ENCODE measurements at regions not wholly inside any gene's neighbourhood (a gene's known extent, or its start where the extent isn't known, plus 50 kb on each side); places are given as distances from the start of the nearest gene placed in this dataset.
"Not testable (repeated sequence)": the region's sequence is repeated elsewhere in the genome, so short reads cannot be mapped to it uniquely, and the experiment has no call there.

- CTCF ChIA-PET; BruUV-seq (replicated peaks): not testable (repeated sequence)
Observed at GRCh38 chr22:16146916-16147315, 445.7 kb downstream of the CCT8L2 start.

GRCh38 chr22:16177287-16177686 lies 415.3 kb downstream of the CCT8L2 start:
- CTCF ChIA-PET; H3K27ac ChIP-seq (ENCODE audit: low read depth, low read length, poor library complexity, severe bottlenecking); intact Hi-C loops (cut with micrococcal nuclease; ENCODE audit: unreplicated experiment); POLR2A ChIA-PET (ENCODE audit: low non-redundant PET); DNase-seq (ENCODE audit: low spot score); H3K36me3 ChIP-seq (ENCODE audit: insufficient read depth, low read length, poor library complexity, severe bottlenecking); H3K4me1 ChIP-seq (ENCODE audit: insufficient read depth, low read length, poor library complexity, severe bottlenecking); H3K9me3 ChIP-seq (ENCODE audit: low read depth, low read length, poor library complexity, severe bottlenecking); BruUV-seq (replicated peaks); H3K27me3 ChIP-seq (replicated peaks; ENCODE audit: insufficient read depth, low read depth, low read length, poor library complexity); H3K4me3 ChIP-seq (ENCODE audit: low read depth, low read length, poor library complexity, severe bottlenecking): not testable (repeated sequence)

More at GRCh38 chr22:16146916-16147315, 445.7 kb downstream of the CCT8L2 start:
- H3K27me3 ChIP-seq (replicated peaks; ENCODE audit: insufficient read depth, low read depth, low read length, poor library complexity); H3K9me3 ChIP-seq (ENCODE audit: low read depth, low read length, poor library complexity, severe bottlenecking); H3K27ac ChIP-seq (ENCODE audit: low read depth, low read length, poor library complexity, severe bottlenecking); H3K4me3 ChIP-seq (ENCODE audit: low read depth, low read length, poor library complexity, severe bottlenecking); H3K4me1 ChIP-seq (ENCODE audit: insufficient read depth, low read length, poor library complexity, severe bottlenecking); POLR2A ChIA-PET (ENCODE audit: low non-redundant PET); DNase-seq (ENCODE audit: low spot score); intact Hi-C loops (cut with micrococcal nuclease; ENCODE audit: unreplicated experiment); H3K36me3 ChIP-seq (ENCODE audit: insufficient read depth, low read length, poor library complexity, severe bottlenecking): not testable (repeated sequence)
- 0 out of 2 replicates have a peak, but pooled peaks have one; percentile 12 for TF ChIP-seq CTCF (conservative IDR thresholded peaks at IDR 0.05; ENCODE audit: low read depth, low read length)

GRCh38 chr22:16183864-16184263 lies 408.7 kb downstream of the CCT8L2 start:
- DNase-seq (ENCODE audit: low spot score); H3K4me3 ChIP-seq (ENCODE audit: low read depth, low read length, poor library complexity, severe bottlenecking); BruUV-seq (replicated peaks); H3K9me3 ChIP-seq (ENCODE audit: low read depth, low read length, poor library complexity, severe bottlenecking); H3K27ac ChIP-seq (ENCODE audit: low read depth, low read length, poor library complexity, severe bottlenecking); CTCF ChIA-PET; H3K27me3 ChIP-seq (replicated peaks; ENCODE audit: insufficient read depth, low read depth, low read length, poor library complexity); H3K4me1 ChIP-seq (ENCODE audit: insufficient read depth, low read length, poor library complexity, severe bottlenecking); intact Hi-C loops (cut with micrococcal nuclease; ENCODE audit: unreplicated experiment); H3K36me3 ChIP-seq (ENCODE audit: insufficient read depth, low read length, poor library complexity, severe bottlenecking); POLR2A ChIA-PET (ENCODE audit: low non-redundant PET): not testable (repeated sequence)

All from A673 (cell line).